Activated CD4-positive, CD25-positive, alpha-beta regulatory T cell treated with anti-CD3 and anti-CD28 coated beads, Interleukin-2, amount 50 U/mL, for 16 hours (primary cell): ENCODE measurements at regions not wholly inside any gene's neighbourhood (a gene's known extent, or its start where the extent isn't known, plus 50 kb on each side); places are given as distances from the start of the nearest gene placed in this dataset.
"Not testable (repeated sequence)": the region's sequence is repeated elsewhere in the genome, so short reads cannot be mapped to it uniquely, and the experiment has no call there.

Source experiments
- DNase-seq: peaks from one replicate; pipeline ENCODE4 v3.0.0-alpha.2; 2020; ENCODE audit warnings: low read depth, low spot score

DNA sequence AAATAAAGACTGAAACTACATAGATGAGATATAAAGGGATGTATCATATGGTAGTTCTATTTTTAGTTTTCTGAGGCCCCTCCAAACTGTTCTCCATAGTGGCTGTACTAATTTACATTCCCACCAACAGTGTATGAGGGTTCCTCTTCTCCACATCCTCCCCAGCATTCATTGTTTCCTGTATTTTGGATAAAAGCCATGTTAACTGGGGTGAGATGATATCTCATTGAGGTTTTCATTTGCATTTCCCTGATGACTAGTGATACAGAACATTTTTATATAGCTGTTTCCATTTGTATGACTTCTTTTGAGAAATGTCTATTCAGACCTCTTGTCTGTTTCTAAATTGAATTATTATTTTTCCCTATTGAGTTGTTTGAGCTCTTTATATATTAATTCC is 229.3 kb downstream of the RFPL4B start:
- no peak for DNase-seq

DNA sequence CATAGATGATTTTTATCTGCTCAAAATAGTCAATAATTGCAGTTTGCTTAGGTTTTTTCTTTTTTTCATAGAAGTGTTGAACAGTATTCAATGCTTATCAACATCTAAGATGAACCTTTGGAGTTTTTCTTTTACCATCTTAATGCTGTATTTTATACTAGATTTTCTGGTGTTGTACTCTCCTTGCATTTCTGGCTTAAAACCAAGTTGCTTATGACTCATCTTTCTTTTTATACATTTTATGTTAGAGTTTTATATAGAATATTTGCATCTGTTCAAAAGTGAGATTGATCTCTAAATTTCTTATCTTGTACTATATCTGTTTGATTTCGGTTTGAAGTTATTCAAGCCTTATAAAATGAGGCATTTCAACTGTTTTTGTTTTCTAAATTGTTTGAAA is 232.5 kb downstream of the RFPL4B start:
- DNase-seq = no peak

DNA sequence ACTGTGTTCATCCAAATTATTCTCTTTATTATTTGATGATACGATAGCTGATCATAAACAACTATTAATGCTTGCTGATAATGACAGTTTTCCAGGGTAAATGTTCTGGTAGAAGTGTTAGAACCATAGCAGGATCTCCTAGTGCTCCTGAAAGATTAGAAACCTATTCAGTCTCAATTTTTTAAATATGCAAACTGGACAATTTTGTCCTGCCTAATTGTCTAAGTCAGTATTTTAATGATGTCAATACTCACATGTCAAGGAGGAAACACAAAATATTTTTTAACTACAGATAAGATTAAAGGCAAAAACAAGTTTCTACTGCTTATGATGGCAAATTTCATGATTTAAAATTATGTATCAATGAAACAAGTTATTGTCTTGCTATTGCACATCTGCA is 233.9 kb downstream of the RFPL4B start:
- DNase-seq = no peak

DNA sequence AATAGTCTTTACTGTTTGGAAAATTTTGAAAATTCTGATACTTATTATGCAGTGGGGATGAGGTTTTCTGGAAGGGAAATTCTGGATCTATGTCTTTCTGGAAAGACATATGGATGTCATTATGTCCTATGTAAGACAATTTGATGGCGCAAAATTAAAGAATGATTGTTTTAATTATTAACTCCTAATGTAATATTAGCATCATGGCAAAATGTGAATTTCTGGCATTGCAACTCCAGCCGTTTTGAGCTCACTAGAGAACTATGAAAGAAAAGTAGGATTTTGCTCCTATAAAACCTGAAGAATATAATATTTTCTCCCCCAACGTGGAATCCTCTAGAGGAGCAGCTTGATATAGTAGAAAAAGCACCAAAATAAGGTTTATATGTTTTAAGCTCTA is 243.2 kb downstream of the RFPL4B start:
- no peak for DNase-seq

DNA sequence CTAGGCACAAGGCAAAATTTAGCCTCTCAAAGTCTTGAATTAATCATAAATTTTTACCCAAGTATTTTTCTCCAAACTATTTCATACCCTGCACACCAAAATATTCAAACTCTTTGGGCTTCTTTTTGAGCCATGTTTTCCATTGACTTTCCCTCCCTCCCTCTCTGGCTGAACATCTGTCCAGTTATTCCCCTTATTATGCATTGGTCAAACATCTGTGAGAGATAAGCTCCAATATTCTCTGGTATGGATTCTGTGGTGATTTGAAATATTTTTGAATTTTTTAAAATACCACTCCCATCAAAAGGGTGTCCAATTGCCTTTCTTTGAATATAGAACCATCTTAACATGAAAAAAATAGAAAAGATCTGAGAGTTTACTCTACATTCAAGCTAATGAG is 244.2 kb downstream of the RFPL4B start:
- no peak for DNase-seq

GRCh38 chr6:112592159-112592558 is 245.0 kb downstream of the RFPL4B start:
- no peak for DNase-seq

GRCh38 chr6:112594886-112595594 is 247.9 kb downstream of the RFPL4B start:
- DNase-seq = no peak

GRCh38 chr6:112595841-112596240 is 248.7 kb downstream of the RFPL4B start:
- DNase-seq = no peak

DNA sequence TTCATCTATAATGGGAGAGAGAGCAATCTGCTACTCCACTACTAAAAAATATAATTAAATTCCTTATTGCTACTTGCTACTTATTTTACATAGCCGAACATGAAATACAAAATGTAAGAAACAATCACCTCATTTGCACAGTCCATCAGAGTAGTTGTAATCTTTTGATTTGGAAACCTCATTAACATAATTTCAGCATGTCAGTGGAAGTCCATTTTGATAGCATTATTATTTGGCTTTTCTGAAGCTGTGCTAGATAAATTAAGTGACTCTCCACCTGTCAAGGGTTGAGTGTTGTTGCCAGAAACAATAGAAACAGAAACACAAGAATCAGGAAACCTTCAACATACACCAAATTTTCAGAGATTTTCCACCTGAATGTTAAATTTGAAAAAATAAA is 250.0 kb downstream of the RFPL4B start:
- no peak for DNase-seq

DNA sequence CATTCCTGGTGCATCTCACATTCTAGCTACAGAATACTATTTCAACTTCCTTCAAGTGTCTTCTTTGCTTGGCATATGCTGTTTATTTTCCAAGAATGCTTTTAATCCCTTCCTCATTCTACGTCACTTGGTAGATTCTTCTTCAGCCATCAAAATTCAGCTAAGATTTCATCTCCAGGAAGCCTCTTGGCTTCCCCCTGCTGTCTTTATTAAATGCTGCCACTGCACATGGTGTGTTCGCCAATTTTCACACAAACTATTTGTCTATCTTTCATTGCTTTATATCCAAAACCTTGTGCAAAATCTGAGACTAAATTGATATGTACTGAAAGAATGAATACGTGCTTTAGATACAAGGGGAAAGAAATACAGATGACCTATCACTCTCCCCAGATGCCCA is 253.0 kb downstream of the RFPL4B start:
- no peak for DNase-seq

- no peak for DNase-seq
Measured at GRCh38 chr6:112603726-112604125, 256.6 kb downstream of the RFPL4B start.

GRCh38 chr6:112606656-112607435 is 259.7 kb downstream of the RFPL4B start:
- no peak for DNase-seq

GRCh38 chr6:112608925-112609324 is 261.8 kb downstream of the RFPL4B start:
- not testable (repeated sequence) for DNase-seq

GRCh38 chr6:112613410-112613809 is 266.3 kb downstream of the RFPL4B start:
- no peak for DNase-seq

DNA sequence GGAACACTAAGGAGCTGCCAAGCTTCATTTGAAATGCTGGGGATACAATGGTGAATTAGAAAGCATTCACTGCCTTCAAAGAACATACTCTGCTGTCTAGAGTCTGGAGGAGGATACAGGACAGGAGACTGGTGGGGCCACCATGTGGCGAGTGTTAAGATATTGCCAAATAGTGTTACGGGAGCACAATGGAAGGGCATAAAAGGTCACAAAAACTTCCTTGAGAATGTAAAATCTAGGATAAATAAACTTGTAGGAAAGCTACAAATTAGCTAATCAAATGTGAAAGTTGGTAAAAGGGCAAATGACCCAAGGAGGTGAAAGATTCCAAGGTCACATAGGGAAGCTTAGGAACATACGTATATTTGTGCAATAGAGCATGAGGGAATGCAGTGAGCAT is 271.7 kb downstream of the RFPL4B start:
- no peak for DNase-seq

DNA sequence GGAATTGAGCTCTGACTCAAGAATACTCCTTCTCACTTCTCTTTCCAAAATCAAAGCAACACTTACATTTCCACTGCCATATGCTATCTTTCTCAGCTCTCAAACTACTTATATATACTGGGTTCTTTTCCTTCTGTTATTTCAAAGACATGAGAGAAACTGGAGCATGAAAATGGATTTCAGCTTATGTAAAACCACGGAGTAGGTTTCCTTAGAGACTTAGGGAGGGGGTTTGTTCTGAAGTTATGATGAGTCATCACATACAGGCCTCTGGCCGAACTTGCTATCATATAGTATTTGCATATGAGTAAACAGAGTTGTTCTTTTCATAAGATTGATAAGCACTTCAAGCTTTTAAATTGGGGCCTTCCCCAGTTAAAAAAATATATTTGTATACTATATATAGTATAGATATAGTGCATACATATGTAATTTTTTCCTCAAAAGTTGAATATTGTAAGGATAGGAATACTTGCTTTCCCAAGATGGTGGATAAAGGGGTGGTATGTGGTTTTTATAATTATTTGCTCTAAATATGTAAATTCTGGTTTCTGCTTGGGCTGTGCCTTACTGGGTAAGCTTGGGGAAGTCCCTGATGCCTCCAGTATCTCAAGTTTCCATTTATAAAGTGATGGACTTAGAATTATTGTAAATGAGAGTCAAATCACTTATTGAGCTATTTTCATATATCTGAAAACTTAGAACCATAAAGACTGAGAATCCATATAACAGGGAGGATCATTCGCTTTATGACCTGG is 273.9 kb downstream of the RFPL4B start:
- no peak for DNase-seq

GRCh38 chr6:112622036-112622435 is 274.9 kb downstream of the RFPL4B start:
- no peak for DNase-seq

- DNase-seq = no peak
Measured at GRCh38 chr6:112626468-112627082, 279.4 kb downstream of the RFPL4B start.

GRCh38 chr6:112634376-112634775 is 287.2 kb downstream of the RFPL4B start:
- DNase-seq = no peak

GRCh38 chr6:112636650-112637262 is 289.6 kb downstream of the RFPL4B start:
- DNase-seq = no peak

- no peak for DNase-seq
Measured at GRCh38 chr6:112639391-112639831, 292.3 kb downstream of the RFPL4B start.

DNA sequence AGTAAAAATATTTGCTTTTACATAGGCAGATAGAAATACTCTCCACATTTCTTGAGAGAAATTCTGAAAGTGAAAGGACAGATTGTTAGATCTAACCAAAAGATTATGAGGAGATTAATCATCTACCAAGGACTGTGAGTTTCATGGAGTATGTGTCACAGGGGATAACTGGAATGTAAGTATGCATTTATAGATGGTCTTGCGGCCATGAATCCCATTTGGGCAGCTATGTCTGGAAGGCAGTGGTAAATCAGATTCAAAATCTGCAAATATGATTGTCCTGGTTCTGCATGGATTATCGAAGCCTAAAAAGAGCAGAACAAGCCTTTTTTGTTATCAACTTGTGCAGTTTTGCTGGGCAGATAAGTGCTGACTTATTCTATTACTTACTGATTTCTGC is 293.8 kb downstream of the RFPL4B start:
- no peak for DNase-seq
